Hepatocyte (in vitro differentiated cells): ENCODE measurements at regions not wholly inside any gene's neighbourhood (a gene's known extent, or its start where the extent isn't known, plus 50 kb on each side); places are given as distances from the start of the nearest gene placed in this dataset.
"Not testable (repeated sequence)": the region's sequence is repeated elsewhere in the genome, so short reads cannot be mapped to it uniquely, and the experiment has no call there.

Experiments
- DNase-seq: peaks from one replicate; pipeline ENCODE4 v3.0.0-alpha.2; 2016; ENCODE audit warnings: low spot score
- H2AFZ ChIP-seq: fragments of 200-600 bp; sonication (generic); 2 replicates; pipeline ENCODE4 v1.6.0; 2016; ENCODE audit warnings: antibody characterized with exemption, mild to moderate bottlenecking
- H3K27ac ChIP-seq: fragments of 200-600 bp; sonication (generic); 2 replicates; pipeline ENCODE4 v1.5.1; 2016; ENCODE audit warnings: mild to moderate bottlenecking
- H3K27me3 ChIP-seq: fragments of 200-600 bp; sonication (generic); 2 replicates; pipeline ENCODE4 v1.6.1; 2016
- H3K36me3 ChIP-seq: fragments of 200-600 bp; sonication (generic); replicated peaks from 2 replicates; pipeline ENCODE4 v1.5.1; 2016; ENCODE audit warnings: low read depth; ENCODE audit not compliant: insufficient read depth
- H3K4me1 ChIP-seq: fragments of 200-600 bp; sonication (generic); 2 replicates; pipeline ENCODE4 v1.5.1; 2016; ENCODE audit warnings: mild to moderate bottlenecking, moderate library complexity; ENCODE audit not compliant: insufficient read depth
- H3K4me2 ChIP-seq: fragments of 200-600 bp; sonication (generic); 2 replicates; pipeline ENCODE4 v1.6.0; 2016
- H3K4me3 ChIP-seq: fragments of 200-600 bp; sonication (generic); 2 replicates; pipeline ENCODE4 v1.5.1; 2016; ENCODE audit warnings: mild to moderate bottlenecking
- H3K79me2 ChIP-seq: fragments of 200-600 bp; sonication (generic); 2 replicates; pipeline ENCODE4 v1.6.0; 2017; ENCODE audit warnings: mild to moderate bottlenecking
- H3K9me2 ChIP-seq: fragments of 200-600 bp; sonication (generic); replicated peaks from 2 replicates; pipeline ENCODE4 v1.6.0; 2017; ENCODE audit warnings: mild to moderate bottlenecking; ENCODE audit not compliant: insufficient read depth
- H3K9me3 ChIP-seq: fragments of 200-600 bp; sonication (generic); 2 replicates; pipeline ENCODE4 v1.5.1; 2016; ENCODE audit warnings: low read depth, mild to moderate bottlenecking
- H4K20me1 ChIP-seq: fragments of 200-600 bp; sonication (generic); 2 replicates; pipeline ENCODE4 v1.6.0; 2016; ENCODE audit warnings: mild to moderate bottlenecking; ENCODE audit not compliant: insufficient read depth, poor library complexity, severe bottlenecking
- EZH2 ChIP-seq: fragments of 200-600 bp; sonication (generic); IDR thresholded peaks from 2 replicates; pipeline ENCODE4 v1.6.1; 2016; ENCODE audit warnings: antibody characterized with exemption, mild to moderate bottlenecking, borderline replicate concordance
- EZH2phosphoT487 ChIP-seq: fragments of 200-600 bp; sonication (generic); IDR thresholded peaks from one replicate; pipeline ENCODE4 v1.6.1; 2018; ENCODE audit warnings: antibody characterized with exemption, mild to moderate bottlenecking, low read depth, moderate library complexity; ENCODE audit not compliant: unreplicated experiment, severe bottlenecking
- WGBS: methylation state at CpG from one replicate; pipeline ENCODE4 v1.1.6; 2016; ENCODE audit warnings: low lambda C conversion rate; ENCODE audit errors: missing lambda C conversion rate; 5-methylcytosine and 5-hydroxymethylcytosine counted together
- TF ChIP-seq, protein P1 (sequence below): fragments of 200-600 bp; sonication (generic); IDR thresholded peaks from 2 replicates; pipeline ENCODE4 v1.5.1; 2016; ENCODE audit warnings: antibody characterized with exemption, mild to moderate bottlenecking; ENCODE audit not compliant: poor library complexity

DNA sequence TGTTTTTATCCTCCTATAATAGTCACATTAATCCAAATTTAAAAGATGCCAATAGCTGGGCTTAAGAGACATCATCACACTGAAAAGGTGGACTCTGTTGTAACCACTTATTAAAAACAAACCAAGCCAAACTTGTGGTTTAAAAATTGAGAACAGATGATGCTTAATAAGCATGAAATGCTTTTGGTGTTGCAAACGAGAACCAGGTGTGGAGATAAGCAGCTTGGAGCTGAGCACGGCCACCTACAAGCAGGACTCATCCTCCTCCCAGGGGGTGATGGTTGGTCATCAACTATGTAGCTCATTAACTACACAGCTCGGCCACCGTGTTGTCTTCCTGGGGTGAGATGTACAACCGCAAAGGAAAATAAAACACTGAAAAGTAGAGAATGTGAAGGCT is 154.4 kb downstream of the NPR3 start:
- Histone ChIP-seq H3K36me3 (no peaks in the 10 kb centered on the region), H3K9me2 (no peaks in the 10 kb centered on the region), H3K4me3 (no peak overlapping the region), H3K4me1 (no peaks in the 10 kb centered on the region), H3K9me3 (no peaks in the 10 kb centered on the region), H3K27me3 (no peaks in the 10 kb centered on the region), H2AFZ (no peak overlapping the region), H3K4me2 (no peak overlapping the region), H3K27ac (no peak overlapping the region), H4K20me1 (no peaks in the 10 kb centered on the region), H3K79me2 (no peaks in the 10 kb centered on the region)
- DNase-seq, result no peak
- TF ChIP-seq EZH2phosphoT487, result no peak
- TF ChIP-seq, protein P1, sequence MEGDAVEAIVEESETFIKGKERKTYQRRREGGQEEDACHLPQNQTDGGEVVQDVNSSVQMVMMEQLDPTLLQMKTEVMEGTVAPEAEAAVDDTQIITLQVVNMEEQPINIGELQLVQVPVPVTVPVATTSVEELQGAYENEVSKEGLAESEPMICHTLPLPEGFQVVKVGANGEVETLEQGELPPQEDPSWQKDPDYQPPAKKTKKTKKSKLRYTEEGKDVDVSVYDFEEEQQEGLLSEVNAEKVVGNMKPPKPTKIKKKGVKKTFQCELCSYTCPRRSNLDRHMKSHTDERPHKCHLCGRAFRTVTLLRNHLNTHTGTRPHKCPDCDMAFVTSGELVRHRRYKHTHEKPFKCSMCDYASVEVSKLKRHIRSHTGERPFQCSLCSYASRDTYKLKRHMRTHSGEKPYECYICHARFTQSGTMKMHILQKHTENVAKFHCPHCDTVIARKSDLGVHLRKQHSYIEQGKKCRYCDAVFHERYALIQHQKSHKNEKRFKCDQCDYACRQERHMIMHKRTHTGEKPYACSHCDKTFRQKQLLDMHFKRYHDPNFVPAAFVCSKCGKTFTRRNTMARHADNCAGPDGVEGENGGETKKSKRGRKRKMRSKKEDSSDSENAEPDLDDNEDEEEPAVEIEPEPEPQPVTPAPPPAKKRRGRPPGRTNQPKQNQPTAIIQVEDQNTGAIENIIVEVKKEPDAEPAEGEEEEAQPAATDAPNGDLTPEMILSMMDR, result no peak
- WGBS, result 39% methylated on average over 5 of the region's 5 CpGs

DNA sequence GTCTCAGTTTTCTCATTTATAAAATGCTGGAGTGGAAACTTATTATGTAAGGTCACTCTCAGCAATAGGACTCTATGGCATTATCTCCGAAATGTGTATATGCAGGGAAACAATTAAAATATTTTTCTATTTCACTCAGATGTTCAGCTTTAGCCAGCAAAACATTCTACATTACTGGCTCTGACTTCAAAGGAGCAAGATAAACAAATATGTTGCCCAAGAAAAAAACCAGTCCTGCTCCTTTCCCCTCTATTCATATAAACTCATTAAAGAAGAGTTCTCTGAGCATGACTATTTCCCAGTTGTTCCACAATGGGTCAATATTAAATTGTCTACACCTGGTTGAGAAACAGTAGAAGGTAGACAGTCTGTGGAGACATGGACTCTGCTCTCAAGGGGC is 155.0 kb downstream of the NPR3 start:
- no peak overlapping the region for H2AFZ ChIP-seq
- 76% methylated on average over 1 of the region's 1 CpG for WGBS
- H3K36me3 ChIP-seq, result no peaks in the 10 kb centered on the region
- no peaks in the 10 kb centered on the region for H3K9me3 ChIP-seq
- no peak overlapping the region for H3K4me3 ChIP-seq
- no peaks in the 10 kb centered on the region for H4K20me1 ChIP-seq
- no peak for DNase-seq
- no peak overlapping the region for H3K4me2 ChIP-seq
- no peaks in the 10 kb centered on the region for H3K9me2 ChIP-seq
- no peaks in the 10 kb centered on the region for H3K4me1 ChIP-seq
- H3K27me3 ChIP-seq, result no peaks in the 10 kb centered on the region
- H3K27ac ChIP-seq, result no peak overlapping the region
- TF ChIP-seq, protein P1, result no peak
- TF ChIP-seq EZH2 (no peak), EZH2phosphoT487 (no peak)
- no peaks in the 10 kb centered on the region for H3K79me2 ChIP-seq

DNA sequence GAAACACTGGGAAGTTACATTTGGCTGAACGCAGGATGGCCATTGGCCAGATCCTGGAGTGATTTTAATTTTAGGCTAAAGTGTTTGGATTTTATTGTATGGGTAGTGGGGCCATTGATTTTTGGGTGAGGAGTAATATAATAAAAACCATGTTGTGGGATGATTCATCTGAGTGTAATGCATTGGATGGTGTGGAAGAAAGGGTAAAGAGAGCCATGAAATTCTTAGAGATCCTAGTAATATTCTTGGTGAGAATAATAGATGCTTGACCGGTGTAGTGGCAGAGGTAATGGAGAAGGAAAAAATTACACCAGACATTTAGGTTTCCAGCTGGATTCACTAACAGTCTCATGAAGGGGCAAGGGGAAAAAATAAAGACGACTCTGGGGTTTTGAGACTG is 158.1 kb downstream of the NPR3 start:
- no peak for DNase-seq
- Histone ChIP-seq H3K27me3 (no peaks in the 10 kb centered on the region), H3K36me3 (no peaks in the 10 kb centered on the region), H4K20me1 (no peaks in the 10 kb centered on the region), H3K4me3 (no peak overlapping the region), H3K4me1 (no peaks in the 10 kb centered on the region), H3K9me3 (no peaks in the 10 kb centered on the region), H3K9me2 (no peaks in the 10 kb centered on the region), H3K79me2 (no peaks in the 10 kb centered on the region), H2AFZ (no peak overlapping the region), H3K27ac (no peak overlapping the region), H3K4me2 (no peak overlapping the region)
- TF ChIP-seq EZH2 (no peak), EZH2phosphoT487 (no peak)
- TF ChIP-seq, protein P1, result no peak
- WGBS, result 93% methylated on average over 3 of the region's 3 CpGs

DNA sequence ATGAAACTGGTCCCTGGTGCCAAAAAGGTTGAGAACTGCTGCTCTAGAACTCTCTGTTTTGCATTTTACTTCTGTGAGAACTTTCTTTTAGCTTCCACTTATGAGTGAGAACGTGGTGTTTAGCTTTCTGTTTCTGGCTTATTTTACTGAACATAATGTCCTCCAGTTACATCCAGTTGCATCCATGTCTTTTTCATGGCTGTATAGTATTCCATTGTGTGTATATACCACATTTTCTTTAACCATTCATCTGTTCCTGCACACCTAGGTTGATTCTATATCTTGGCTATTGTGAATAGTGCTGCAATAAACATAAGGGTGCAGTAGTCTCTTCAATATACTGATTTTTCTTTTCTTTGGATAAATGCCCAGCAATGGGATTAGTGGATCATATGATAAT is 165.7 kb downstream of the NPR3 start:
- no peaks in the 10 kb centered on the region for H4K20me1 ChIP-seq
- 32% methylated on average over 1 of the region's 1 CpG for WGBS
- no peaks in the 10 kb centered on the region for H3K27me3 ChIP-seq
- no peaks in the 10 kb centered on the region for H3K36me3 ChIP-seq
- DNase-seq, result no peak
- no peak overlapping the region for H3K27ac ChIP-seq
- H3K9me2 ChIP-seq, result no peaks in the 10 kb centered on the region
- TF ChIP-seq EZH2phosphoT487 (no peak), EZH2 (no peak)
- TF ChIP-seq, protein P1, result no peak
- H3K4me3 ChIP-seq, result no peak overlapping the region
- H3K4me2 ChIP-seq, result no peak overlapping the region
- H3K4me1 ChIP-seq, result no peaks in the 10 kb centered on the region
- no peak overlapping the region for H2AFZ ChIP-seq
- H3K79me2 ChIP-seq, result no peaks in the 10 kb centered on the region
- H3K9me3 ChIP-seq, result no peaks in the 10 kb centered on the region

DNA sequence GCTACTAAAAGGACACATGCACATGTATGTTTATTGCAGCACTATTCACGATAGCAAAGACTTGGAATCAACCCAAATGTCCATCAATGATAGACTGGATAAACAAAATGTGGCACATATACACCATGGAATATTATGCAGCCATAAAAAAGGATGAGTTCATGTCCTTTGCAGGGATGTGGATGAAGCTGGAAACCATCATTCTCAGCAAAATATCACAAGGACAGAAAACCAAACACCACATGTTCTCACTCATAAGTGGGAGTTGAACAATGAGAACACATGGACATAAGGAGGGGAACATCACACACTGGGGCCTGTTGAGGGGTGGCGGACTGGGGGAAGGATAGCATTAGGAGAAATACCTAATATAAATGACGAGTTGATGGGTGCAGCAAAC is 168.2 kb downstream of the NPR3 start:
- H3K9me3 ChIP-seq, H3K27me3 ChIP-seq, H3K36me3 ChIP-seq, H3K4me3 ChIP-seq, H3K4me2 ChIP-seq, H3K9me2 ChIP-seq, H3K4me1 ChIP-seq, H3K79me2 ChIP-seq, DNase-seq, H2AFZ ChIP-seq, H4K20me1 ChIP-seq, H3K27ac ChIP-seq: not testable (repeated sequence)
- WGBS, result 70% methylated on average over 3 of the region's 3 CpGs
